ENCODE measurements at regions not wholly inside any gene's neighbourhood (a gene's known extent, or its start where the extent isn't known, plus 50 kb on each side); places are given as distances from the start of the nearest gene placed in this dataset.

DNA sequence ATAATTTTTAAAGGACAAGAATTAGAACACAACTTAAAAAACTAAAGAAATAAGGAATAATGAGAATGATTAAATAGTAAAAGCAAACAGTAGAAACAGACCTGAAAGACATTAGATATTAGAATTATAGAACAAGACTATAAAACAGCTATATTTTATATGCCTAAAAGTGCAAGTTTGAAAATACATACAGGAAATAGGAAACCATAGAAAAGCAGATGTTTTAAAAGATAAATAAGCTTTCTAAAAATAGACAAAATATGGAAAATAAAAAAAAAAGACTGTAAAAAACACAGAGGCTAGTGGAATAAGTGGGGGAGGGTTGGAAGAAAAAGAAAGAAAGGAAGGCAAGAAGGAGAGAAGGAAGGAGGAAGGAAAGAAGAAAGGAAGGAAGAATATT is 407.3 kb downstream of the IDS start:
- in situ Hi-C loops (cut with MboI; ENCODE audit: low sequenced_read_pairs): no loop called here
- no peaks in the 10 kb centered on the region for H3K9me3 ChIP-seq
- no peak for DNase-seq (ENCODE audit: low spot score in 2 of 2)

DNA sequence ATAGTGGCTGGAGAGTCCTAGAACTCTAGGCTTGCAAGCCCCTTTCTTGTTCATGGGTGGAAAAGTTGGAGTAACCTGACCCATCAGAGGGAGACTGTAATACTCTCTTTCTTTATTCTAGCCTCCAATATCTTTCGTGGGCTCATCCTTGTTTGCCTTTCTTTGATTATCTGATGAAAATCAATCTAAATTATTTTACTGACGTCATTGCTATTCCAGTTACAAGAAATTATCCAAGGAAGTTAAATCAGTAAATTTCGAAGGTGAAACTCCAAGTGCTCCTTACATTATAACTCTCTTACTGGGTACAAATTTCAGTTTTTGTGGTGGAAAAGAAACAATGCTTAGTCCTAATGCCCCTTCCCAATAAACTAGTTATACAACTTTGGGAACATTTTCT is 412.9 kb downstream of the IDS start:
- no peaks in the 10 kb centered on the region for H3K27me3 ChIP-seq (ENCODE audit: low read depth)
- no peaks in the 10 kb centered on the region for H3K36me3 ChIP-seq (replicated peaks)
- H3K9me3 ChIP-seq: no peaks in the 10 kb centered on the region
- no peak overlapping the region for H3K4me3 ChIP-seq
- no peak for DNase-seq (ENCODE audit: low spot score in 2 of 2)
- no peaks in the 10 kb centered on the region for H3K4me1 ChIP-seq
- in situ Hi-C loops (cut with MboI; ENCODE audit: low sequenced_read_pairs): no loop called here

More for the DNA sequence above, 407.3 kb downstream of the IDS start:
- Histone ChIP-seq H3K36me3 (replicated peaks) (no peaks in the 10 kb centered on the region), H3K27me3 (ENCODE audit: low read depth) (no peaks in the 10 kb centered on the region), H3K4me3 (no peak overlapping the region), H3K4me1 (peaks cover 11% of the 10 kb centered on the region)

DNA sequence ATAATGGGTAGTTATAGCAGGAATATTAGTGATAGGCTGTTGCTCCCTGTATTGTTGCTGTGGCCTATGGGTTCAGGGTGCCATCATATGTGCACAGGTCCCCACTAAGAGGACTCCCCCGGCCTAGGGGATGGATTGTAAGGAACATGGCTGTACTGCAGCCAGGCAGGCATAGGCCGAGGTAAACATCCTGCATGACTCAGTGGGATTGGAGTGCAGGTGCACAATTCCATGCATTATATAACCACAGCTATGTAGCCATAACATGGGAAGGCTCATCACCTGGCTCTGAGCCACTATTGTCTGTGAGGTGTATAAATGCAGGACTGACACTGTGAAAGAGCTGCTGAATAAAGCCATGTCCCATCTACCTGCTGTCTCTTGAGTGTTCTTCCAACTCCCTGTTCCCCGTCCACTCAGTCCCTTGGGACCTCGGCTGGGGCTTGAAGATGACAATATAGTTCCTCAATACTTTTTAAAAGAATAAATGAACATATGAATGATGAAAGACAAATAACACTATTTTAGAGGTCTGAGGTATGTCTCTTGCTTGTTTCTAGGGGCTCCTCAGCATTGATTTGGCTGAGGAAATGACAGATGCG is 425.2 kb downstream of the IDS start:
- Histone ChIP-seq H3K9me3 (no peaks in the 10 kb centered on the region), H3K4me1 (no peaks in the 10 kb centered on the region), H3K36me3 (replicated peaks) (no peaks in the 10 kb centered on the region), H3K27me3 (ENCODE audit: low read depth) (no peaks in the 10 kb centered on the region), H3K4me3 (no peak overlapping the region)
- DNase-seq (ENCODE audit: low spot score in 2 of 2): no peak
- in situ Hi-C loops (cut with MboI; ENCODE audit: low sequenced_read_pairs): no loop called here

DNA sequence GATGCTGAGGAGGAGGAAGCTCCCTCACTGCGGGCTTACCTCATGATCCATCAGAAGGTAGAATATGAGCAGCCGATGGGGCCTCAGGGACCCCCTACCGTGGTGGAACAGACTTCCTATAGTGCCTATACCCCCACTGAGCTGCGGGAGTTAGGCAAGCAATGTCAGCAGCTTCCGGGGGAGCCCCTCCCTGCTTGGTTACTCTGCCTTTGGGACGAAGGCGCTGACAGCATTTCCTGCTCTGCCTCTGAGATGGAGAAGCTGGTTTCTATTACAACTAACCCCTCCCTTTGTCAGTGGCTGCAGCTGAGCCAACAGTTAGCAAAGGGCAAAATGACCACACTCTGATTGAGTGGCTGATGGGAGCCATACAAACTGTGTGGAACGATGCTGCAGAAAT is 430.7 kb downstream of the IDS start:
- DNase-seq (ENCODE audit: low spot score in 2 of 2): no peak
- no peak overlapping the region for H3K4me3 ChIP-seq
- no peaks in the 10 kb centered on the region for H3K4me1 ChIP-seq
- no peaks in the 10 kb centered on the region for H3K27me3 ChIP-seq (ENCODE audit: low read depth)
- in situ Hi-C loops (cut with MboI; ENCODE audit: low sequenced_read_pairs): no loop called here
- no peaks in the 10 kb centered on the region for H3K36me3 ChIP-seq (replicated peaks)
- no peaks in the 10 kb centered on the region for H3K9me3 ChIP-seq

DNA sequence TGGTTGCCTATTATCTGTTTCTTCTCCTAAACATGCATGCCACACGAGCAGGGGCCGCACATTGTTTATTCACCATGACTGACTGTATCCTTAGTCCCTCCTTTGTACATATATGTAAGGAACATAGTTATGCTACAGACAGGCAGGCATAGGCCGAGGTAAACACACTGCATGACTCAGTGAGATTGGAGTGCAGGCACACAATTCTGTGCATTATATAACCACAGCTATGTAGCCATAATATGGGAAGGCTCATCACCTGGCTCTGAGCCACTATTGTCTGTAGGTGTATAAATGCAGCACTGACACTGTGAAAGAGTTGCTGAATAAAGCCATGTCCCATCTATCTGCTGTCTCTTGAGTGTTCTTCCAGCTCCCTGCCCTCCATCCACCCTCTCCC is 431.6 kb downstream of the IDS start:
- Histone ChIP-seq H3K4me1 (no peaks in the 10 kb centered on the region), H3K27me3 (ENCODE audit: low read depth) (no peaks in the 10 kb centered on the region), H3K4me3 (no peak overlapping the region), H3K9me3 (no peaks in the 10 kb centered on the region), H3K36me3 (replicated peaks) (no peaks in the 10 kb centered on the region)
- in situ Hi-C loops (cut with MboI; ENCODE audit: low sequenced_read_pairs): no loop called here
- no peak for DNase-seq (ENCODE audit: low spot score in 2 of 2)

DNA sequence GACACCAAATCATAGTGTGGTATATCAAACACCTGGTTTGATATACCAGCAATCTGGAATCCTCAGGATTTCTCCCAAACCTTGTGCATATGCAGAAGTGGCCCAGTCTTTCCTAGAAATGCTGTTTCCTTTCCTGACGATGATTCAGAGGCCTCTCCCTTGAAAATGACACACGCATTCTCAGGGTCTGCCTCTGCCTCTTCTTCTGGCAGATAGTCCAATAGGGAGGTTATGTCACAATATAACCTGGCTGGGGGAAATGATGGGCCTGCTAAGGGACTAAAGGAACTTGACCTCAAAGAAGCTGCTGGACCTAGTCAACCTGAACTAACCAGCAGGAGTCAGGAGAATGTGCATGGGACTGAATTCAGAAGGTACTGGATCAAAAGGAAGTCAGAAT is 435.2 kb downstream of the IDS start:
- Histone ChIP-seq H3K4me3 (no peak overlapping the region), H3K36me3 (replicated peaks) (no peaks in the 10 kb centered on the region), H3K27me3 (ENCODE audit: low read depth) (no peaks in the 10 kb centered on the region), H3K4me1 (no peaks in the 10 kb centered on the region), H3K9me3 (no peaks in the 10 kb centered on the region)
- DNase-seq (ENCODE audit: low spot score in 2 of 2): no peak
- in situ Hi-C loops (cut with MboI; ENCODE audit: low sequenced_read_pairs): no loop called here

DNA sequence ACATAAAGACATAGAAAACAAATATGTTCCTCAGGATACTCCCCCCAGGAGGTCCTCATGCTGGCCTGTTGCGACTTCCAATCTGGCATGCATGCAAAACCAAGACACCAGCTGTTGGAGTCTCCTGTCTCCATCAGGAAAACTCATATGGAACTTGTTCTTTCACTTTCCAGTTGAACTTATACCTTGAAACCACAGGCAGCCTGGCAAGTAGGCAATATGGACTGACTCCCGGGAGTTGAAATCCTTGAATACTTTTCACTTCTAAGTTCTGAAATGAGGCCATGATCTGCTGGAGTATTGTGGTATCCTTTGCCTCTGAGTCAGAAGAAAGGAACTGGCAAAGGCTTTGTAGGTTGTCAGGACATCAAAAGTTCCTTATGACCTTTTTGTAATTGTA is 444.2 kb downstream of the IDS start:
- in situ Hi-C loops (cut with MboI; ENCODE audit: low sequenced_read_pairs): no loop called here
- Histone ChIP-seq H3K36me3 (replicated peaks) (no peaks in the 10 kb centered on the region), H3K4me1 (no peaks in the 10 kb centered on the region), H3K9me3 (no peaks in the 10 kb centered on the region), H3K27me3 (ENCODE audit: low read depth) (no peaks in the 10 kb centered on the region), H3K4me3 (no peak overlapping the region)
- DNase-seq (ENCODE audit: low spot score in 2 of 2): no peak
